Suprapubic skin (tissue), 4 donors: ENCODE measurements at regions not wholly inside any gene's neighbourhood (a gene's known extent, or its start where the extent isn't known, plus 50 kb on each side); places are given as distances from the start of the nearest gene placed in this dataset.

Experiments used
- DNase-seq, 2 donors: peaks; one replicate each; pipeline ENCODE4 v3.0.0-alpha.2; 2019; ENCODE audit warnings: low spot score in 2 of 2
- H3K27ac ChIP-seq: fragments of 200-600 bp; sonication (generic); one replicate; pipeline ENCODE4 v1.5.1; 2019
- H3K27me3 ChIP-seq: fragments of 200-600 bp; sonication (generic); one replicate; pipeline ENCODE4 v1.5.1; 2019
- H3K36me3 ChIP-seq: fragments of 200-600 bp; sonication (generic); one replicate; pipeline ENCODE4 v1.5.1; 2019
- H3K4me1 ChIP-seq: fragments of 200-600 bp; sonication (generic); one replicate; pipeline ENCODE4 v1.5.1; 2019
- H3K4me3 ChIP-seq: fragments of 200-600 bp; sonication (generic); one replicate; pipeline ENCODE4 v1.5.1; 2019; ENCODE audit warnings: mild to moderate bottlenecking
- H3K9me3 ChIP-seq: fragments of 200-600 bp; sonication (generic); one replicate; pipeline ENCODE4 v1.5.1; 2019
- EP300 ChIP-seq: sonication (generic); formaldehyde crosslinking; IDR thresholded peaks from one replicate; pipeline ENCODE4 v1.6.1; 2017; ENCODE audit warnings: antibody characterized with exemption
- POLR2A ChIP-seq, 2 donors: fragments of 450-650 bp; IDR thresholded peaks; one replicate each; pipeline ENCODE4 v1.6.1; 2017; ENCODE audit warnings: antibody characterized with exemption in 2 of 2, mild to moderate bottlenecking in 2 of 2, moderate library complexity in 2 of 2
- POLR2AphosphoS5 ChIP-seq, 3 donors: sonication (generic); formaldehyde crosslinking; IDR thresholded peaks; one replicate each; pipeline ENCODE4 v1.6.1; 2017; ENCODE audit warnings: antibody characterized with exemption in 3 of 3
- WGBS: methylation state at CpG from one replicate; pipeline ENCODE4 v1.1.5; 2018; 5-methylcytosine and 5-hydroxymethylcytosine counted together
- TF ChIP-seq, protein P1 (sequence below), 2 donors: fragments of 200-600 bp in 1 of 2; fragments of 450-650 bp in 1 of 2; sonication (generic) in 1 of 2; IDR thresholded peaks; one replicate each; pipeline ENCODE4 v1.5.1; 2016 to 2019; ENCODE audit warnings: antibody characterized with exemption in 2 of 2, mild to moderate bottlenecking in 1 of 2, moderate library complexity in 1 of 2

GRCh38 chr2:125526093-125526492 lies 1129.9 kb upstream of the GYPC start:
- TF ChIP-seq POLR2A (IDR thresholded peaks at IDR 0.05) (no peak), POLR2AphosphoS5 (IDR thresholded peaks at IDR 0.05) (no peak), EP300 (no peak)
- TF ChIP-seq, protein P1, sequence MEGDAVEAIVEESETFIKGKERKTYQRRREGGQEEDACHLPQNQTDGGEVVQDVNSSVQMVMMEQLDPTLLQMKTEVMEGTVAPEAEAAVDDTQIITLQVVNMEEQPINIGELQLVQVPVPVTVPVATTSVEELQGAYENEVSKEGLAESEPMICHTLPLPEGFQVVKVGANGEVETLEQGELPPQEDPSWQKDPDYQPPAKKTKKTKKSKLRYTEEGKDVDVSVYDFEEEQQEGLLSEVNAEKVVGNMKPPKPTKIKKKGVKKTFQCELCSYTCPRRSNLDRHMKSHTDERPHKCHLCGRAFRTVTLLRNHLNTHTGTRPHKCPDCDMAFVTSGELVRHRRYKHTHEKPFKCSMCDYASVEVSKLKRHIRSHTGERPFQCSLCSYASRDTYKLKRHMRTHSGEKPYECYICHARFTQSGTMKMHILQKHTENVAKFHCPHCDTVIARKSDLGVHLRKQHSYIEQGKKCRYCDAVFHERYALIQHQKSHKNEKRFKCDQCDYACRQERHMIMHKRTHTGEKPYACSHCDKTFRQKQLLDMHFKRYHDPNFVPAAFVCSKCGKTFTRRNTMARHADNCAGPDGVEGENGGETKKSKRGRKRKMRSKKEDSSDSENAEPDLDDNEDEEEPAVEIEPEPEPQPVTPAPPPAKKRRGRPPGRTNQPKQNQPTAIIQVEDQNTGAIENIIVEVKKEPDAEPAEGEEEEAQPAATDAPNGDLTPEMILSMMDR (IDR thresholded peaks at IDR 0.05), result no peak
- H3K9me3 ChIP-seq, result no peaks in the 10 kb centered on the region
- H3K27ac ChIP-seq, result no peak overlapping the region
- no peaks in the 10 kb centered on the region for H3K27me3 ChIP-seq
- DNase-seq, result no peak
- no peaks in the 10 kb centered on the region for H3K36me3 ChIP-seq
- no peaks in the 10 kb centered on the region for H3K4me1 ChIP-seq
- 69% methylated on average over 5 of the region's 5 CpGs for WGBS
- H3K4me3 ChIP-seq, result no peak overlapping the region

GRCh38 chr2:125535089-125535488 lies 1120.9 kb upstream of the GYPC start:
- Histone ChIP-seq H3K36me3 (no peaks in the 10 kb centered on the region), H3K9me3 (no peaks in the 10 kb centered on the region), H3K4me3 (no peak overlapping the region), H3K27ac (no peak overlapping the region), H3K27me3 (no peaks in the 10 kb centered on the region), H3K4me1 (no peaks in the 10 kb centered on the region)
- 72% methylated on average over 1 of the region's 1 CpG for WGBS
- TF ChIP-seq, protein P1 (IDR thresholded peaks at IDR 0.05), result no peak
- TF ChIP-seq EP300, result no peak
- no peak for TF ChIP-seq POLR2AphosphoS5 (IDR thresholded peaks at IDR 0.05)
- TF ChIP-seq POLR2A (IDR thresholded peaks at IDR 0.05), result no peak
- DNase-seq, result no peak

GRCh38 chr2:125543968-125544514 lies 1111.9 kb upstream of the GYPC start:
- 77% methylated on average over 1 of the region's 1 CpG for WGBS
- Histone ChIP-seq H3K36me3 (no peaks in the 10 kb centered on the region), H3K9me3 (peaks cover 1% of the 10 kb centered on the region), H3K27ac (no peak overlapping the region), H3K4me1 (no peaks in the 10 kb centered on the region), H3K27me3 (no peaks in the 10 kb centered on the region), H3K4me3 (no peak overlapping the region)
- no peak for DNase-seq
- TF ChIP-seq POLR2A (IDR thresholded peaks at IDR 0.05) (no peak), EP300 (no peak), POLR2AphosphoS5 (IDR thresholded peaks at IDR 0.05) (no peak)
- TF ChIP-seq, protein P1 (IDR thresholded peaks at IDR 0.05), result no peak

- TF ChIP-seq POLR2A (IDR thresholded peaks at IDR 0.05), result no peak
- no peak for TF ChIP-seq POLR2AphosphoS5 (IDR thresholded peaks at IDR 0.05)
- TF ChIP-seq, protein P1 (IDR thresholded peaks at IDR 0.05), result no peak
- Histone ChIP-seq H3K36me3 (no peaks in the 10 kb centered on the region), H3K4me1 (no peaks in the 10 kb centered on the region), H3K27me3 (no peaks in the 10 kb centered on the region), H3K9me3 (peaks cover 5% of the 10 kb centered on the region), H3K27ac (no peak overlapping the region), H3K4me3 (no peak overlapping the region)
- 98% methylated on average over 1 of the region's 1 CpG for WGBS
- DNase-seq, result no peak
Observed at GRCh38 chr2:125553768-125554167, 1102.2 kb upstream of the GYPC start.

GRCh38 chr2:125554956-125555355 lies 1101.0 kb upstream of the GYPC start:
- no peaks in the 10 kb centered on the region for H3K36me3 ChIP-seq
- no peaks in the 10 kb centered on the region for H3K27me3 ChIP-seq
- H3K9me3 ChIP-seq, result no peaks in the 10 kb centered on the region
- no peak for TF ChIP-seq POLR2A (IDR thresholded peaks at IDR 0.05)
- no peak for TF ChIP-seq EP300
- TF ChIP-seq, protein P1 (IDR thresholded peaks at IDR 0.05), result no peak
- no peak for DNase-seq
- no peaks in the 10 kb centered on the region for H3K4me1 ChIP-seq
- WGBS, result 48% methylated on average over 2 of the region's 2 CpGs
- no peak overlapping the region for H3K27ac ChIP-seq
- no peak overlapping the region for H3K4me3 ChIP-seq
